H9 (cell line): ENCODE measurements at regions not wholly inside any gene's neighbourhood (a gene's known extent, or its start where the extent isn't known, plus 50 kb on each side); places are given as distances from the start of the nearest gene placed in this dataset.

Source experiments
- DNase-seq: peaks from one replicate; pipeline ENCODE4 v3.0.0-alpha.2; 2017
- H2AFZ ChIP-seq: one replicate; pipeline ENCODE4 v1.6.1; 2013; ENCODE audit warnings: mild to moderate bottlenecking, low read length, control low read depth, moderate library complexity
- H2AK5ac ChIP-seq: 2 replicates; pipeline ENCODE4 v1.6.1; 2013; ENCODE audit warnings: low read length, control low read depth, mixed read lengths; ENCODE audit not compliant: insufficient read length
- H2BK120ac ChIP-seq: one replicate; pipeline ENCODE4 v1.6.1; 2013; ENCODE audit warnings: low read depth, mild to moderate bottlenecking, low read length, control low read depth, inconsistent platforms; ENCODE audit not compliant: poor library complexity, severe bottlenecking
- H2BK12ac ChIP-seq: 2 replicates; pipeline ENCODE4 v1.6.1; 2013; ENCODE audit warnings: low read length, control low read depth, mixed read lengths, low read depth; ENCODE audit not compliant: insufficient read length
- H2BK15ac ChIP-seq: 2 replicates; pipeline ENCODE4 v1.6.1; 2013; ENCODE audit warnings: low read depth, low read length, control low read depth
- H2BK20ac ChIP-seq: one replicate; pipeline ENCODE4 v1.6.1; 2013; ENCODE audit warnings: low read depth, mild to moderate bottlenecking, low read length, control low read depth, inconsistent platforms; ENCODE audit not compliant: poor library complexity, severe bottlenecking
- H2BK5ac ChIP-seq: 2 replicates; pipeline ENCODE4 v1.6.1; 2013; ENCODE audit warnings: low read length, control low read depth, mixed read lengths; ENCODE audit not compliant: insufficient read length
- H3K14ac ChIP-seq: 2 replicates; pipeline ENCODE4 v1.6.1; 2013; ENCODE audit warnings: low read length, control low read depth; ENCODE audit not compliant: insufficient read depth
- H3K18ac ChIP-seq: 2 replicates; pipeline ENCODE4 v1.6.1; 2013; ENCODE audit warnings: low read depth, mild to moderate bottlenecking, mixed read lengths, low read length, control low read depth; ENCODE audit not compliant: insufficient read length
- H3K23ac ChIP-seq: 2 replicates; pipeline ENCODE4 v1.6.1; 2013; ENCODE audit warnings: low read length, control low read depth, mixed read lengths, low read depth; ENCODE audit not compliant: insufficient read length
- H3K23me2 ChIP-seq: 2 replicates; pipeline ENCODE4 v1.6.1; 2013; ENCODE audit warnings: low read depth, mild to moderate bottlenecking, mixed read lengths, low read length, control low read depth; ENCODE audit not compliant: insufficient read length, poor library complexity, severe bottlenecking
- H3K27ac ChIP-seq: 2 replicates; pipeline ENCODE4 v1.5.1; 2013; ENCODE audit warnings: low read length, control low read depth, mixed read lengths, low read depth; ENCODE audit not compliant: insufficient read length
- H3K27me3 ChIP-seq: 2 replicates; pipeline ENCODE4 v1.6.1; 2013; ENCODE audit warnings: low read length, control low read depth, inconsistent platforms; ENCODE audit not compliant: insufficient read depth
- H3K4ac ChIP-seq: 2 replicates; pipeline ENCODE4 v1.6.1; 2013; ENCODE audit warnings: low read depth, mild to moderate bottlenecking, control low read depth, inconsistent platforms, low read length, moderate library complexity
- H3K4me1 ChIP-seq: 2 replicates; pipeline ENCODE4 v1.6.1; 2013; ENCODE audit warnings: low read length, control low read depth, inconsistent platforms; ENCODE audit not compliant: insufficient read depth
- H3K4me2 ChIP-seq: 2 replicates; pipeline ENCODE4 v1.6.1; 2013; ENCODE audit warnings: low read length, control low read depth, mixed read lengths; ENCODE audit not compliant: insufficient read length, insufficient read depth
- H3K56ac ChIP-seq: 2 replicates; pipeline ENCODE4 v1.6.1; 2013; ENCODE audit warnings: low read depth, mild to moderate bottlenecking, mixed read lengths, low read length, control low read depth; ENCODE audit not compliant: insufficient read length
- H3K79me1 ChIP-seq: 2 replicates; pipeline ENCODE4 v1.6.1; 2013; ENCODE audit warnings: low read depth, mild to moderate bottlenecking, moderate library complexity, low read length, control low read depth, inconsistent platforms; ENCODE audit not compliant: insufficient read depth, poor library complexity, severe bottlenecking
- H3K79me2 ChIP-seq: 2 replicates; pipeline ENCODE4 v1.6.1; 2013; ENCODE audit warnings: low read length, control low read depth, inconsistent platforms; ENCODE audit not compliant: insufficient read depth
- H3K9ac ChIP-seq: 2 replicates; pipeline ENCODE4 v1.6.1; 2013; ENCODE audit warnings: low read length, control low read depth, mixed read lengths; ENCODE audit not compliant: insufficient read length; ENCODE audit errors: extremely low read depth
- H3K9me3 ChIP-seq: one replicate; pipeline ENCODE4 v1.6.1; 2013; ENCODE audit warnings: low read depth, low read length, inconsistent platforms; ENCODE audit not compliant: control insufficient read depth
- H3T11ph ChIP-seq: one replicate; pipeline ENCODE4 v1.6.1; 2013; ENCODE audit warnings: mild to moderate bottlenecking, low read length, control low read depth, inconsistent platforms
- H4K20me1 ChIP-seq: one replicate; pipeline ENCODE4 v1.6.1; 2013; ENCODE audit not compliant: control insufficient read depth, insufficient read length, insufficient read depth
- H4K5ac ChIP-seq: 2 replicates; pipeline ENCODE4 v1.6.1; 2013; ENCODE audit warnings: low read depth, mild to moderate bottlenecking, mixed read lengths, low read length, control low read depth; ENCODE audit not compliant: insufficient read length
- H4K8ac ChIP-seq: replicated peaks from 2 replicates; pipeline ENCODE4 v1.6.1; 2013; ENCODE audit warnings: low read length, control low read depth, mixed read lengths, low read depth; ENCODE audit not compliant: insufficient read length
- H4K91ac ChIP-seq: 2 replicates; pipeline ENCODE4 v1.6.1; 2013; ENCODE audit warnings: low read depth, mild to moderate bottlenecking, moderate library complexity, mixed read lengths, low read length, control low read depth; ENCODE audit not compliant: insufficient read length
- H3K27ac Mint-ChIP-seq, 3 experiments: 2 replicates in 2 of 3; 3 replicates in 1 of 3; pipeline ENCODE4 v1.8.0; 2020 to 2021; ENCODE audit warnings: mixed read lengths in 3 of 3, mild to moderate bottlenecking in 1 of 3, moderate library complexity in 1 of 3
- H3K27me3 Mint-ChIP-seq: 2 replicates; pipeline ENCODE4 v1.8.0; 2021; ENCODE audit warnings: low read depth, mild to moderate bottlenecking, moderate library complexity, mixed read lengths
- H3K36me3 Mint-ChIP-seq, 3 experiments: 2 replicates in 2 of 3; 3 replicates in 1 of 3; pipeline ENCODE4 v1.8.0; 2020 to 2021; ENCODE audit warnings: low read depth in 3 of 3, mixed read lengths in 3 of 3; ENCODE audit not compliant: insufficient read depth in 1 of 3
- H3K4me1 Mint-ChIP-seq, 2 experiments: 2 replicates each; pipeline ENCODE4 v1.8.0; 2020; ENCODE audit warnings: mixed read lengths in 2 of 2
- H3K4me3 Mint-ChIP-seq, 2 experiments: 2 replicates in 1 of 2; 3 replicates in 1 of 2; pipeline ENCODE4 v1.8.0; 2020 to 2021; ENCODE audit warnings: mild to moderate bottlenecking in 2 of 2, mixed read lengths in 2 of 2, moderate library complexity in 1 of 2
- H3K9me3 Mint-ChIP-seq, 2 experiments: 2 replicates in 1 of 2; 3 replicates in 1 of 2; pipeline ENCODE4 v1.8.0; 2020; ENCODE audit warnings: mild to moderate bottlenecking in 2 of 2, mixed read lengths in 2 of 2, moderate library complexity in 1 of 2
- CTCF ChIP-seq: fragments of 200-600 bp; sonication (generic); conservative IDR thresholded peaks from 3 replicates; pipeline ENCODE4 v1.8.0; 2021; ENCODE audit warnings: antibody characterized with exemption, mild to moderate bottlenecking
- whole genome bisulfite sequencing: extraction: QIAGEN DNeasy Blood & Tissue Kit; methylation state at CpG from one replicate; pipeline ENCODE4 v1.1.7; 2013; ENCODE audit warnings: missing lambda C conversion rate, low lambda C conversion rate, mixed read lengths; ENCODE audit not compliant: insufficient read length; ENCODE audit errors: extremely low coverage; 5-methylcytosine and 5-hydroxymethylcytosine counted together

- H3K27ac Mint-ChIP-seq: no peak overlapping the region
- Histone ChIP-seq H2BK20ac (no peak overlapping the region), H3K14ac (no peak overlapping the region), H3K27ac (no peak overlapping the region), H3K27me3 (no peaks in the 10 kb centered on the region), H3T11ph (no peak overlapping the region), H3K4ac (no peak overlapping the region), H2BK5ac (no peak overlapping the region), H2AK5ac (no peak overlapping the region), H4K91ac (no peak overlapping the region), H2BK120ac (no peak overlapping the region), H3K23me2 (no peaks in the 10 kb centered on the region), H4K5ac (no peak overlapping the region), H2BK15ac (no peak overlapping the region), H2AFZ (no peak overlapping the region), H3K9me3 (no peaks in the 10 kb centered on the region), H3K56ac (no peak overlapping the region), H3K9ac (no peak overlapping the region), H3K23ac (no peak overlapping the region), H2BK12ac (no peak overlapping the region), H4K8ac (no peak overlapping the region), H3K18ac (no peak overlapping the region), H3K79me1 (no peaks in the 10 kb centered on the region), H3K79me2 (no peaks in the 10 kb centered on the region), H3K4me1 (no peaks in the 10 kb centered on the region), H4K20me1 (no peaks in the 10 kb centered on the region), H3K4me2 (no peak overlapping the region)
- no peaks in the 10 kb centered on the region for H3K27me3 Mint-ChIP-seq
- no peaks in the 10 kb centered on the region for H3K36me3 Mint-ChIP-seq
- WGBS: no CpG with 5 or more reads among the region's 4 CpGs
- DNase-seq: no peak
- no peak for TF ChIP-seq CTCF
- H3K4me1 Mint-ChIP-seq: peaks cover 5 to 13% of the 10 kb centered on the region in 2 experiments
- H3K9me3 Mint-ChIP-seq: no peaks in the 10 kb centered on the region
- H3K4me3 Mint-ChIP-seq: no peak overlapping the region
These were observed 96.8 kb upstream of the IFNG-AS1 start for GRCh38 chr12:67892259-67893021.
